Cerebellar cortex (tissue), 1 donor: ENCODE measurements at regions not wholly inside any gene's neighbourhood (a gene's known extent, or its start where the extent isn't known, plus 50 kb on each side); places are given as distances from the start of the nearest gene placed in this dataset.
A peak's percentile ranks its signal among the peaks of the same experiment; 100 is the strongest.

Experiments used
- DNase-seq: peaks from one replicate; pipeline ENCODE4 v3.0.0-alpha.2; 2015; ENCODE audit warnings: low spot score

- DNase-seq = no peak
Measured at GRCh38 chr3:20905210-20905805, 719.3 kb upstream of the SGO1 start.

GRCh38 chr3:20904671-20905070, 718.7 kb upstream of the SGO1 start:
- DNase-seq = no peak

GRCh38 chr3:20898962-20899361, 713.0 kb upstream of the SGO1 start:
- DNase-seq = no peak

GRCh38 chr3:20890111-20890519, 704.1 kb upstream of the SGO1 start:
- DNase-seq = no peak

GRCh38 chr3:20878691-20879090, 692.7 kb upstream of the SGO1 start:
- no peak for DNase-seq

GRCh38 chr3:20873235-20873634, 687.2 kb upstream of the SGO1 start:
- DNase-seq = no peak

- DNase-seq = no peak
Measured at GRCh38 chr3:20870106-20870899, 684.3 kb upstream of the SGO1 start.

- no peak for DNase-seq
Measured at GRCh38 chr3:20865803-20866202, 679.8 kb upstream of the SGO1 start.

GRCh38 chr3:20861454-20861853, 675.4 kb upstream of the SGO1 start:
- no peak for DNase-seq

- DNase-seq = no peak
Measured at GRCh38 chr3:20857636-20858035, 671.6 kb upstream of the SGO1 start.

- no peak for DNase-seq
Measured at GRCh38 chr3:20853890-20854289, 667.9 kb upstream of the SGO1 start.

- no peak for DNase-seq
Measured at GRCh38 chr3:20852712-20853111, 666.7 kb upstream of the SGO1 start.

GRCh38 chr3:20849975-20850374, 664.0 kb upstream of the SGO1 start:
- no peak for DNase-seq

- DNase-seq = peak; percentile 90
Measured at GRCh38 chr3:20846832-20847231, 660.8 kb upstream of the SGO1 start.

- peak; percentile 99 for DNase-seq
Measured at GRCh38 chr3:20846066-20846465, 660.1 kb upstream of the SGO1 start.

- DNase-seq = no peak
Measured at GRCh38 chr3:20844851-20845250, 658.8 kb upstream of the SGO1 start.

GRCh38 chr3:20842594-20843436, 656.8 kb upstream of the SGO1 start:
- no peak for DNase-seq

- DNase-seq = no peak
Measured at GRCh38 chr3:20842002-20842401, 656.0 kb upstream of the SGO1 start.

- peak; percentile 57 for DNase-seq
Measured at GRCh38 chr3:20837676-20838302, 651.8 kb upstream of the SGO1 start.

GRCh38 chr3:20836801-20837200, 650.8 kb upstream of the SGO1 start:
- DNase-seq = no peak

GRCh38 chr3:20832963-20833362, 647.0 kb upstream of the SGO1 start:
- DNase-seq = no peak

- DNase-seq = no peak
Measured at GRCh38 chr3:20822251-20822650, 636.2 kb upstream of the SGO1 start.
